Stomach (tissue), 4 donors: ENCODE measurements at regions not wholly inside any gene's neighbourhood (a gene's known extent, or its start where the extent isn't known, plus 50 kb on each side); places are given as distances from the start of the nearest gene placed in this dataset.

Experiments used
- EP300 ChIP-seq: sonication (generic); formaldehyde crosslinking; IDR thresholded peaks from one replicate; pipeline ENCODE4 v1.6.1; 2017; ENCODE audit warnings: antibody characterized with exemption
- POLR2A ChIP-seq, 4 donors: fragments of 450-650 bp; IDR thresholded peaks; one replicate each; pipeline ENCODE4 v1.6.1; 2016; ENCODE audit warnings: antibody characterized with exemption in 4 of 4, control low read depth in 2 of 4, mild to moderate bottlenecking in 1 of 4, moderate library complexity in 1 of 4

- no peak for TF ChIP-seq POLR2A (IDR thresholded peaks at IDR 0.05)
- TF ChIP-seq EP300 = no peak
These were observed 490.5 kb upstream of the PFKP start for GRCh38 chr10:2576892-2577291.
